Liver (tissue), 8 donors: ENCODE measurements at regions not wholly inside any gene's neighbourhood (a gene's known extent, or its start where the extent isn't known, plus 50 kb on each side); places are given as distances from the start of the nearest gene placed in this dataset.

Source experiments
- DNase-seq: peaks from one replicate; pipeline ENCODE4 v3.0.0-alpha.2; 2017; ENCODE audit warnings: low spot score
- H3K27ac ChIP-seq, 2 donors: one replicate each; pipeline ENCODE4 v1.7.0; 2013; ENCODE audit warnings: inconsistent platforms in 2 of 2, low read length in 2 of 2, control low read depth in 1 of 2, low read depth in 1 of 2, mild to moderate bottlenecking in 1 of 2
- H3K27me3 ChIP-seq, 4 donors: one replicate each; pipeline versions ENCODE4 v1.6.1 to v1.7.0; 2013; ENCODE audit warnings: low read length in 3 of 4, inconsistent platforms in 1 of 4, mild to moderate bottlenecking in 1 of 4, moderate library complexity in 1 of 4; ENCODE audit not compliant: control insufficient read depth in 4 of 4, insufficient read depth in 4 of 4
- H3K36me3 ChIP-seq, 4 donors: one replicate each; pipeline versions ENCODE4 v1.6.1 to v1.7.0; 2013; ENCODE audit warnings: low read length in 3 of 4, mild to moderate bottlenecking in 3 of 4, low read depth in 1 of 4, moderate library complexity in 1 of 4; ENCODE audit not compliant: control insufficient read depth in 4 of 4, insufficient read depth in 3 of 4
- H3K4me1 ChIP-seq, 4 donors: one replicate each; pipeline versions ENCODE4 v1.6.1 to v1.7.0; 2013; ENCODE audit warnings: low read length in 3 of 4, mild to moderate bottlenecking in 3 of 4, moderate library complexity in 1 of 4; ENCODE audit not compliant: control insufficient read depth in 4 of 4, insufficient read depth in 4 of 4
- H3K4me3 ChIP-seq, 3 donors: one replicate each; pipeline versions ENCODE4 v1.6.1 to v1.7.0; 2013; ENCODE audit warnings: low read length in 3 of 3, control low read depth in 1 of 3, low read depth in 1 of 3, mild to moderate bottlenecking in 1 of 3
- H3K9ac ChIP-seq, 2 donors: one replicate each; pipeline ENCODE4 v1.7.0; 2013; ENCODE audit warnings: low read length in 2 of 2, mild to moderate bottlenecking in 2 of 2, moderate library complexity in 2 of 2, control low read depth in 1 of 2, low read depth in 1 of 2
- H3K9me3 ChIP-seq, 4 donors: one replicate each; pipeline versions ENCODE4 v1.6.1 to v1.7.0; 2013; ENCODE audit warnings: low read length in 3 of 4; ENCODE audit not compliant: control insufficient read depth in 4 of 4
- CTCF ChIP-seq: fragments of 150-350 bp; IDR thresholded peaks from 2 replicates; pipeline ENCODE4 v1.5.1; 2017; ENCODE audit warnings: improper control_type of control experiment, low read depth, low read length; ENCODE audit not compliant: missing input control
- EGR1 ChIP-seq, 2 donors: IDR thresholded peaks; 2 replicates each; pipeline ENCODE4 v1.6.1; 2016 to 2018; ENCODE audit warnings: antibody characterized with exemption in 2 of 2, low read depth in 2 of 2
- FOXA2 ChIP-seq: IDR thresholded peaks from 2 replicates; pipeline ENCODE4 v1.6.1; 2016; ENCODE audit warnings: antibody characterized with exemption
- GABPA ChIP-seq, 2 donors: IDR thresholded peaks in 1 of 2; conservative IDR thresholded peaks in 1 of 2; 2 replicates each; pipeline ENCODE4 v1.6.1; 2016; ENCODE audit warnings: antibody characterized with exemption in 2 of 2, mild to moderate bottlenecking in 1 of 2, moderate library complexity in 1 of 2
- HNF4A ChIP-seq, 2 donors: conservative IDR thresholded peaks; 2 replicates each; pipeline ENCODE4 v1.6.1; 2016; ENCODE audit warnings: antibody characterized with exemption in 2 of 2, mild to moderate bottlenecking in 2 of 2
- HNF4G ChIP-seq: IDR thresholded peaks from 2 replicates; pipeline ENCODE4 v1.6.1; 2016; ENCODE audit warnings: antibody characterized with exemption
- JUND ChIP-seq, 2 donors: IDR thresholded peaks; 2 replicates each; pipeline ENCODE4 v1.6.1; 2016; ENCODE audit warnings: antibody characterized with exemption in 2 of 2
- NR2F2 ChIP-seq: IDR thresholded peaks from 2 replicates; pipeline ENCODE4 v1.6.1; 2016; ENCODE audit warnings: antibody characterized with exemption
- RAD21 ChIP-seq, 2 donors: IDR thresholded peaks; 2 replicates each; pipeline ENCODE4 v1.6.1; 2016; ENCODE audit warnings: antibody characterized with exemption in 2 of 2, mild to moderate bottlenecking in 2 of 2
- SP1 ChIP-seq: IDR thresholded peaks from 2 replicates; pipeline ENCODE4 v1.6.1; 2018; ENCODE audit warnings: antibody characterized with exemption, mild to moderate bottlenecking
- TAF1 ChIP-seq: conservative IDR thresholded peaks from 2 replicates; pipeline ENCODE4 v1.6.1; 2016; ENCODE audit warnings: antibody characterized with exemption, mild to moderate bottlenecking
- YY1 ChIP-seq: IDR thresholded peaks from 2 replicates; pipeline ENCODE4 v1.6.1; 2016; ENCODE audit warnings: antibody characterized with exemption, mild to moderate bottlenecking
- ZBTB33 ChIP-seq: IDR thresholded peaks from 2 replicates; pipeline ENCODE4 v1.6.1; 2016; ENCODE audit warnings: antibody characterized with exemption
- WGBS: extraction: QIAGEN DNeasy Blood & Tissue Kit; methylation state at CpG from one replicate; pipeline ENCODE4 v1.1.7; 2013; 5-methylcytosine and 5-hydroxymethylcytosine counted together
- TF ChIP-seq, protein P1 (sequence below): IDR thresholded peaks from 2 replicates; pipeline ENCODE4 v1.6.1; 2016; ENCODE audit warnings: antibody characterized with exemption, mild to moderate bottlenecking
- donor health status: healthy.
- donor health status: healthy.
- donor health status: healthy.
- donor health status: healthy.
- donor health status: healthy.

- no peaks in the 10 kb centered on the region for H3K27me3 ChIP-seq
- H3K9me3 ChIP-seq: peaks cover 2 to 5% (median 4%) of the 10 kb centered on the region in 4 donors
- H3K9ac ChIP-seq: no peak overlapping the region
- no peaks in the 10 kb centered on the region for H3K4me1 ChIP-seq
- H3K27ac ChIP-seq: no peak overlapping the region
- no peaks in the 10 kb centered on the region for H3K36me3 ChIP-seq
- DNase-seq: no peak
- 76% methylated on average over 4 of the region's 4 CpGs for WGBS
- TF ChIP-seq RAD21 (IDR thresholded peaks at IDR 0.05): no peak
- TF ChIP-seq NR2F2: no peak
- H3K4me3 ChIP-seq: no peak overlapping the region
Observed at GRCh38 chr11:128316541-128317227, 270.7 kb downstream of the ETS1 start.

- Histone ChIP-seq H3K4me3 (no peak overlapping the region), H3K27me3 (no peaks in the 10 kb centered on the region), H3K9me3 (peaks cover 2 to 5% (median 4%) of the 10 kb centered on the region in 4 donors), H3K36me3 (no peaks in the 10 kb centered on the region), H3K4me1 (no peaks in the 10 kb centered on the region), H3K27ac (no peak overlapping the region), H3K9ac (no peak overlapping the region)
- TF ChIP-seq YY1 (no peak), FOXA2 (no peak), HNF4A (conservative IDR thresholded peaks at IDR 0.05) (no peak), TAF1 (no peak), SP1 (no peak), RAD21 (IDR thresholded peaks at IDR 0.05) (no peak), JUND (IDR thresholded peaks at IDR 0.05) (no peak), NR2F2 (no peak), ZBTB33 (no peak), EGR1 (IDR thresholded peaks at IDR 0.05; ENCODE audit: low read depth in 2 of 2) (no peak), CTCF (no peak), HNF4G (no peak), GABPA (IDR thresholded peaks at IDR 0.05 in 1 of 2, conservative IDR thresholded peaks at IDR 0.05 in 1 of 2) (no peak)
- TF ChIP-seq, protein P1, sequence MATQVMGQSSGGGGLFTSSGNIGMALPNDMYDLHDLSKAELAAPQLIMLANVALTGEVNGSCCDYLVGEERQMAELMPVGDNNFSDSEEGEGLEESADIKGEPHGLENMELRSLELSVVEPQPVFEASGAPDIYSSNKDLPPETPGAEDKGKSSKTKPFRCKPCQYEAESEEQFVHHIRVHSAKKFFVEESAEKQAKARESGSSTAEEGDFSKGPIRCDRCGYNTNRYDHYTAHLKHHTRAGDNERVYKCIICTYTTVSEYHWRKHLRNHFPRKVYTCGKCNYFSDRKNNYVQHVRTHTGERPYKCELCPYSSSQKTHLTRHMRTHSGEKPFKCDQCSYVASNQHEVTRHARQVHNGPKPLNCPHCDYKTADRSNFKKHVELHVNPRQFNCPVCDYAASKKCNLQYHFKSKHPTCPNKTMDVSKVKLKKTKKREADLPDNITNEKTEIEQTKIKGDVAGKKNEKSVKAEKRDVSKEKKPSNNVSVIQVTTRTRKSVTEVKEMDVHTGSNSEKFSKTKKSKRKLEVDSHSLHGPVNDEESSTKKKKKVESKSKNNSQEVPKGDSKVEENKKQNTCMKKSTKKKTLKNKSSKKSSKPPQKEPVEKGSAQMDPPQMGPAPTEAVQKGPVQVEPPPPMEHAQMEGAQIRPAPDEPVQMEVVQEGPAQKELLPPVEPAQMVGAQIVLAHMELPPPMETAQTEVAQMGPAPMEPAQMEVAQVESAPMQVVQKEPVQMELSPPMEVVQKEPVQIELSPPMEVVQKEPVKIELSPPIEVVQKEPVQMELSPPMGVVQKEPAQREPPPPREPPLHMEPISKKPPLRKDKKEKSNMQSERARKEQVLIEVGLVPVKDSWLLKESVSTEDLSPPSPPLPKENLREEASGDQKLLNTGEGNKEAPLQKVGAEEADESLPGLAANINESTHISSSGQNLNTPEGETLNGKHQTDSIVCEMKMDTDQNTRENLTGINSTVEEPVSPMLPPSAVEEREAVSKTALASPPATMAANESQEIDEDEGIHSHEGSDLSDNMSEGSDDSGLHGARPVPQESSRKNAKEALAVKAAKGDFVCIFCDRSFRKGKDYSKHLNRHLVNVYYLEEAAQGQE: no peak
- no peak for DNase-seq
- 65% methylated on average over 3 of the region's 3 CpGs for WGBS
Observed at GRCh38 chr11:128315933-128316332, 271.4 kb downstream of the ETS1 start.
